Astrocyte (in vitro differentiated cells and primary cell): ENCODE measurements at regions not wholly inside any gene's neighbourhood (a gene's known extent, or its start where the extent isn't known, plus 50 kb on each side); places are given as distances from the start of the nearest gene placed in this dataset.
A peak's percentile ranks its signal among the peaks of the same experiment; 100 is the strongest.

Experiments used
- DNase-seq: peaks from one replicate; pipeline ENCODE4 v3.0.0-alpha.2; 2010; ENCODE audit warnings: low read depth
- FAIRE-seq: peaks from 2 replicates; lab custom pipeline; 2011; peaks lifted over from hg19 to GRCh38; lab: Jason Lieb, UNC
- H2AFZ ChIP-seq: 2 replicates; pipeline ENCODE4 v1.6.0; 2012; ENCODE audit warnings: low read depth, low read length, inconsistent platforms
- H3K27ac ChIP-seq: 2 replicates; pipeline ENCODE4 v1.5.1; 2011; ENCODE audit warnings: low read depth, low read length, inconsistent platforms
- H3K27me3 ChIP-seq: 2 replicates; pipeline ENCODE4 v1.6.0; 2011; ENCODE audit warnings: low read length, inconsistent platforms; ENCODE audit not compliant: insufficient read depth
- H3K36me3 ChIP-seq: 2 replicates; pipeline ENCODE4 v1.5.1; 2011; ENCODE audit warnings: low read length, inconsistent platforms; ENCODE audit not compliant: insufficient read depth
- H3K4me1 ChIP-seq: 2 replicates; pipeline ENCODE4 v1.5.1; 2011; ENCODE audit warnings: low read length, inconsistent platforms; ENCODE audit not compliant: insufficient read depth
- H3K4me2 ChIP-seq: 2 replicates; pipeline ENCODE4 v1.6.0; 2012; ENCODE audit warnings: low read length, inconsistent platforms
- H3K4me3 ChIP-seq: 2 replicates; pipeline ENCODE4 v1.5.1; 2011; ENCODE audit warnings: low read depth, mild to moderate bottlenecking, low read length, inconsistent platforms; ENCODE audit not compliant: insufficient read depth
- H3K79me2 ChIP-seq: 2 replicates; pipeline ENCODE4 v1.6.0; 2012; ENCODE audit warnings: mild to moderate bottlenecking, low read length, inconsistent platforms; ENCODE audit not compliant: insufficient read depth
- H3K9ac ChIP-seq: 2 replicates; pipeline ENCODE4 v1.6.0; 2012; ENCODE audit warnings: mild to moderate bottlenecking, low read length, inconsistent platforms
- H3K9me3 ChIP-seq: 2 replicates; pipeline ENCODE4 v1.5.1; 2012; ENCODE audit warnings: low read depth, mild to moderate bottlenecking, low read length, inconsistent platforms; ENCODE audit not compliant: insufficient read depth
- H4K20me1 ChIP-seq: 2 replicates; pipeline ENCODE4 v1.6.0; 2012; ENCODE audit warnings: low read length, inconsistent platforms; ENCODE audit not compliant: insufficient read depth
- H3K27ac Mint-ChIP-seq: one replicate; pipeline ENCODE4 v1.8.0; 2021; ENCODE audit warnings: mild to moderate bottlenecking, mixed read lengths; ENCODE audit not compliant: unreplicated experiment
- H3K27me3 Mint-ChIP-seq: one replicate; pipeline ENCODE4 v1.8.0; 2021; ENCODE audit warnings: low read depth, mixed read lengths; ENCODE audit not compliant: unreplicated experiment
- H3K36me3 Mint-ChIP-seq: one replicate; pipeline ENCODE4 v1.8.0; 2021; ENCODE audit warnings: low read depth, mixed read lengths; ENCODE audit not compliant: unreplicated experiment
- H3K4me1 Mint-ChIP-seq: one replicate; pipeline ENCODE4 v1.8.0; 2021; ENCODE audit warnings: low read depth, mixed read lengths; ENCODE audit not compliant: unreplicated experiment
- H3K4me3 Mint-ChIP-seq: one replicate; pipeline ENCODE4 v1.8.0; 2021; ENCODE audit warnings: mild to moderate bottlenecking, moderate library complexity, mixed read lengths; ENCODE audit not compliant: unreplicated experiment
- H3K9me3 Mint-ChIP-seq: one replicate; pipeline ENCODE4 v1.8.0; 2021; ENCODE audit warnings: mild to moderate bottlenecking, mixed read lengths; ENCODE audit not compliant: unreplicated experiment
- CTCF ChIP-seq: IDR thresholded peaks from 2 replicates; pipeline ENCODE4 v1.5.1; 2011; ENCODE audit warnings: low read depth, mild to moderate bottlenecking, inconsistent platforms, low read length, moderate library complexity; ENCODE audit not compliant: insufficient read depth
- EZH2 ChIP-seq: IDR thresholded peaks from 2 replicates; pipeline ENCODE4 v1.6.1; 2012; ENCODE audit warnings: mild to moderate bottlenecking, low read length, inconsistent platforms; ENCODE audit not compliant: insufficient read depth

- H2AFZ ChIP-seq: no peak overlapping the region
- H3K27me3 ChIP-seq: no peaks in the 10 kb centered on the region
- H3K4me3 ChIP-seq: no peak overlapping the region
- H4K20me1 ChIP-seq: no peaks in the 10 kb centered on the region
- no peak overlapping the region for H3K9ac ChIP-seq
- H3K4me1 ChIP-seq: peaks cover 14% of the 10 kb centered on the region
- H3K27ac Mint-ChIP-seq: no peak overlapping the region
- H3K9me3 ChIP-seq: no peaks in the 10 kb centered on the region
- H3K79me2 ChIP-seq: no peaks in the 10 kb centered on the region
- no peaks in the 10 kb centered on the region for H3K36me3 ChIP-seq
- no peaks in the 10 kb centered on the region for H3K9me3 Mint-ChIP-seq
- no peaks in the 10 kb centered on the region for H3K36me3 Mint-ChIP-seq
- DNase-seq (no peak), FAIRE-seq (no peak)
- H3K27ac ChIP-seq: no peak overlapping the region
- H3K27me3 Mint-ChIP-seq: no peaks in the 10 kb centered on the region
- TF ChIP-seq CTCF: no peak
- TF ChIP-seq EZH2: no peak
- H3K4me2 ChIP-seq: no peak overlapping the region
- peaks cover 18% of the 10 kb centered on the region for H3K4me1 Mint-ChIP-seq
- H3K4me3 Mint-ChIP-seq: no peak overlapping the region
These were observed 95.4 kb downstream of the RPS12 start for GRCh38 chr6:132909742-132910141.

- H3K27ac ChIP-seq: no peak overlapping the region
- peaks cover 14% of the 10 kb centered on the region for H3K4me1 ChIP-seq
- H3K27me3 ChIP-seq: no peaks in the 10 kb centered on the region
- H3K9me3 Mint-ChIP-seq: no peaks in the 10 kb centered on the region
- H3K4me3 Mint-ChIP-seq: no peak overlapping the region
- H3K9me3 ChIP-seq: no peaks in the 10 kb centered on the region
- FAIRE-seq (no peak), DNase-seq (no peak)
- no peak overlapping the region for H3K4me3 ChIP-seq
- H2AFZ ChIP-seq: no peak overlapping the region
- peaks cover 18% of the 10 kb centered on the region for H3K4me1 Mint-ChIP-seq
- H4K20me1 ChIP-seq: no peaks in the 10 kb centered on the region
- H3K27ac Mint-ChIP-seq: no peak overlapping the region
- H3K79me2 ChIP-seq: no peaks in the 10 kb centered on the region
- no peak overlapping the region for H3K4me2 ChIP-seq
- no peaks in the 10 kb centered on the region for H3K36me3 Mint-ChIP-seq
- no peak for TF ChIP-seq EZH2
- TF ChIP-seq CTCF: no peak
- no peak overlapping the region for H3K9ac ChIP-seq
- H3K36me3 ChIP-seq: no peaks in the 10 kb centered on the region
- H3K27me3 Mint-ChIP-seq: no peaks in the 10 kb centered on the region
These were observed 96.4 kb downstream of the RPS12 start for GRCh38 chr6:132910759-132911158.

GRCh38 chr6:132919045-132919860 lies 104.9 kb downstream of the RPS12 start:
- Histone ChIP-seq H3K79me2 (no peaks in the 10 kb centered on the region), H2AFZ (peak overlapping the region; percentile 25), H3K9ac (no peak overlapping the region), H3K27me3 (no peaks in the 10 kb centered on the region), H3K27ac (no peak overlapping the region), H3K4me3 (peak overlapping the region; percentile 18), H3K4me2 (peak overlapping the region; percentile 67), H4K20me1 (no peaks in the 10 kb centered on the region), H3K36me3 (no peaks in the 10 kb centered on the region), H3K4me1 (peaks cover 11% of the 10 kb centered on the region), H3K9me3 (no peaks in the 10 kb centered on the region)
- DNase-seq: peak; percentile 95
- no peak overlapping the region for H3K27ac Mint-ChIP-seq
- no peak for FAIRE-seq
- no peak overlapping the region for H3K4me3 Mint-ChIP-seq
- H3K36me3 Mint-ChIP-seq: no peaks in the 10 kb centered on the region
- H3K9me3 Mint-ChIP-seq: no peaks in the 10 kb centered on the region
- TF ChIP-seq CTCF (no peak), EZH2 (no peak)
- peaks cover 11% of the 10 kb centered on the region for H3K4me1 Mint-ChIP-seq
- H3K27me3 Mint-ChIP-seq: no peaks in the 10 kb centered on the region
